ENCODE measurements at regions not wholly inside any gene's neighbourhood (a gene's known extent, or its start where the extent isn't known, plus 50 kb on each side); places are given as distances from the start of the nearest gene placed in this dataset.
"Not testable (repeated sequence)": the region's sequence is repeated elsewhere in the genome, so short reads cannot be mapped to it uniquely, and the experiment has no call there.

DNA sequence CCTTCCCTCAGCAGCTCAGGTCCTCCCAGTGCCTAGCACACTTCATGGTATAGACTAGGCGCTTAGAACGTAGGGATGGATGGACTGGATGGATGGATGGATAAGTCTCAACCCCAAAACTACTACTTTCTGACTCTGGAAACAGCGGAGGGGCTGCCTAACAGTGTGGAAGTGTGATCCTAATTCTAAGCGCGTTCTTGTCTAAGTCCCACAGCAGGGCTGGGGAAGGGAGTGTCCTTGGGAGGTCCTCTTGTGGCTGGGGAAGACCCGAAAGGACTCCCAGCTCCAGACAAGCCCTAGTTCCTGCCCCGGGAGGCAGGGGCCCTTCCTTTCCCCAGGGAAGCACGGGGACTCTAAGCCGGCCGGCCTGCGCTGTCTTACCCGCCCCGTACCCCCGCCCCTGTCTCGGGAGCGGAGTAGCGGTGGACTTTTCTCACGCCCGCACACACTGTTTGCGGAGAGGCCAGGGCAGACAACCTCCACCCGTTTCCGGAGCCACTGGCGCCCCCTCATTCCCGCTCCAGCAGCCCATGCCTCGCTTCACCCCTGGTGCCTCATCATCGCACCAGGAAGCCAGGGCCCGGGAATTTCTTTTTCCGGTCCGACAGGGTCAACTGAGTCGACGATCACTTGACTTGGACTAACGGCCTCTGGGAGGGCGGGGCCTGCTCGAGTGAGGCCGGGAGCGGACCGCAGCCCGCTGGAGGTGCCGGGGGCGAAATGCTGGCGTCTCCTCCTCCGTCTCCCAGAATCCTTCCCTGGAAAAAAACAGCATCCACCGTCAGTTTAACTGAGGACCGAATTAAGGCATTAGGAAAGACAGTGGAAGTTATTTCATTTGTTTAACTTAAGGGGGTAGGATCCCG is 133.3 kb downstream of the TBC1D2B start:
- FAIRE-seq (no peak), DNase-seq (ENCODE audit: insufficient read length, low spot score) (no peak)
- TF ChIP-seq POLR2A (IDR thresholded peaks at IDR 0.05; ENCODE audit: low read depth, low read length): no peak

DNA sequence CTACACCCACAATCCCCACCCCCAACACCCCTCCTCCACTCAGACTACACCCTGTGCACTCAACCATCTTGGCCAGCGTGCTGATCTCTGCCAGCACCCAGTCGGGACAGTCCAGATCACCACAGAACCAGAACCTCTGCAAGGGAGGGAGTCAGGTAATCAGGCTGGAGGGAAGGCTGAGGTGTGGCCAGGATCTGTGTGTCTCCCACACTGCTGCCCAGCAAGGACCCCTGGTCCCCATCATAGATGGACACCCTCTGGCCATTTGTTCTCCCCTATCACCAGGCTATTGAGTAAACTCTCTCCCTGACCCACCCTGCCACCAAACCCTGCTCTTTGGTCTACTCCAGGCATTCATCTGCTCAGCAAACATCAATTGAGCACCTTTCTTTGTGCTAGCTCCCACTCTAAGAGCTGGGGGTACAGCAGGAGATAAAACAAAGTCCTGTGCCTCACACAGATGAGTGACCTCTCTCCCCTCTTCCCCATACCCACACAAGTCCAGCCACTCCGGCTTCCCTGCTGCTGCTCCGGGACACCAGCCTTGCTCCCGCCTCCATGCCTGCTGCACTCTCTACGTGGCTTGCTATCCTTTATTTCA is 134.8 kb downstream of the TBC1D2B start:
- no peak for DNase-seq (ENCODE audit: insufficient read length, low spot score)
- TF ChIP-seq POLR2A (IDR thresholded peaks at IDR 0.05; ENCODE audit: low read depth, low read length): no peak
- no peak for FAIRE-seq

DNA sequence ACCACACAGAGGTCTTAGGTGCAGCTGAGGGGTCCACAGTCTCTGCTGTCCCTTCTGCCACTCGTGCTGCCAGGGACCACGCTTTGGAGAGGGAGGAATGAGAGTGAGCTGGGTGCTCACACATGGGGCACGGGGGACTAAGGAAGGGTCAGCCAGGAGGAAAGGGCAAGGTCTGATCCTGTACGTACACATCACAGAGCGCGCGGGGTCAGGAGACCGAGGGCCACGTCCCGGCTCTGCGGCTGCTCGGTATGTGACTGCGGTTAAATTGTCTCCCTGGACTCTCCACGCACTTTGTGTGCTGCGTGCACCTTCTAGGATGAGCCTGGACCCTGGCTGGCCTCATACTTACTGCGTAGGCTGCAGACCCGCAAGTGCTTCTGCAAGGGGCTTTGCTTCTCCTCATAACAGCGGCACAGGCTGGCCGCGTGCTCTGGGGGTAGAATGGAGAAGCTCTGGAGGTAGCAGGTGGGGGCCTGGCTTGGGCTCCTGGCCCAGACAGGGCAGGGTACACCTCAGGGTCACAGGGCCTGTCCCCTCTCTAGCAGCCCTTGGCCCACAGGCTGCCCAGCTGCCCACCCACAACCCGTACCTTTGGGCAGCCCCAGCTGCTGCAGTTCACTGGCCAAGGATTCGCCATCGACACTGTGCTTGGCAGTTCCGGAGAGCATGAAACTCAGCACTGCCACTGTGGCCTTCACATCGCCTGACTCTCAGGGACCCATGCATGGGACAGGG is 136.3 kb downstream of the TBC1D2B start:
- DNase-seq (ENCODE audit: insufficient read length, low spot score); FAIRE-seq: not testable (repeated sequence)

DNA sequence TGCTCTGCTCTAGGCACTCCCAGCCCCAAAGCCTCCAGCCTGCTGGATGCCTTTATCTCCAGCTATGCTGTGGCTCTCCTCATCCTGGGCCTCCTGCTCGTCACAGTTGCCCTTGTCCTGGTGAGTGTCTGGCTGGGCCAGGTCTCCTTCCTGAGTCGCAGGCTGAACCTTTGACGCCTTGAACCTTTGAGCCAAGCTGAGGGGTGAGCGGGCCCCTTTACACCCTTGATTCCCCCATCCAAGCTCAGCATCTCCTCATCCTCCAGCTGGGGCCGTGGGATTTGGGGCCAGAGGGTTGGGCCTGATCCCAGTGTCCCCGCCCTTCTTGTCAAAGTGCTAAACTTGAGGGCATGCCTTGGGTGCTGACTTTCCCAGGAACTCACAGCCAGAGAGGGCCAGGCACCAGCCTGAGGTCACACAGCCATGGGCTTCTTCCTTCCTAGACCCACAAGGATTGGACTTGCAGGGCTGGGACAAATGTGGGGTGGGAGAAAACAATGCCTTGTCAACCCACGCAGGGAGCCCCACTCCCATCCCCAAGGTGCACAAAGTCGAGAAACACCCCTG is 137.0 kb downstream of the TBC1D2B start:
- no peak for FAIRE-seq
- no peak for DNase-seq (ENCODE audit: insufficient read length, low spot score)
- TF ChIP-seq POLR2A (IDR thresholded peaks at IDR 0.05; ENCODE audit: low read depth, low read length): no peak

DNA sequence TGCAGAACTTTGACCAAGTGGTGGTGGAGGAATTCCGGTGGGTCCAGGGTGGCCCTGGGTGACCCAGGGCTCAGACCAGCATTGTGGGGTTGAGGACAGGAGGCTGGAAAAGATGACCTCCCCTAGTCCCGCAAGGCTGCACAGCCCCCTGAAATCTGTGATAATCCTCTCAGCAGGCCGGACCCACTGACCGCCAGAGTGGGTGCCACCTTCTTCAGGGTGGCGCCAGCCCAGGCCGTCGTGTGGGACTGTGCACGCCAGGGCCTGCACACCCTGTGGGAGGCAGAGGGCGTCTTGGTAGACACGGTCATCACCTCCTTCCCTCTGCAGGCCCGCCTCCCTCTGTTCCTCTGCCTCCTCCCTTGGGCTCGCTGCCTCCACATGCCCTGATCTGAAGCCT is 137.7 kb downstream of the TBC1D2B start:
- FAIRE-seq: no peak
- no peak for DNase-seq (ENCODE audit: insufficient read length, low spot score)
- no peak for TF ChIP-seq POLR2A (IDR thresholded peaks at IDR 0.05; ENCODE audit: low read depth, low read length)

DNA sequence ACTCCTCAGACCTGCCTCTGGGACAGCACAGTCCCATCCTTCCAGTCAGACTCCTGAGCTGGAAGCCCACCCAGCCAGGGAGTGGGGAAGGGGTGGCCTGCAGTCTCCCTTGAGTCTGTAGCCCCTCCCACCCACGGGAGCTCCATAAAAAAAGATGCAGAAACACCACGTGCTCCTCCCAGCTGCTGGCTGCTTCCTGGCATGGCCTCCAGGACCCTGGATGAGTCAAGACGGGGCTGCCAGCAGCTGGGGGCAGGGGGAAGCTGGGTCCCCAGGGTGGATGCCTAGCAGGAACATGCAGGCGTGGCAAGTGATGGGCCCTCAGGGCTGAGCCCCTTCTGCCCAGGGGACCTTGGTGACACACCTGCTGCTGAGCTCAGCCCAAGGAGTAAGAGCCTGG is 138.5 kb downstream of the TBC1D2B start:
- not testable (repeated sequence) for FAIRE-seq; DNase-seq (ENCODE audit: insufficient read length, low spot score)

DNA sequence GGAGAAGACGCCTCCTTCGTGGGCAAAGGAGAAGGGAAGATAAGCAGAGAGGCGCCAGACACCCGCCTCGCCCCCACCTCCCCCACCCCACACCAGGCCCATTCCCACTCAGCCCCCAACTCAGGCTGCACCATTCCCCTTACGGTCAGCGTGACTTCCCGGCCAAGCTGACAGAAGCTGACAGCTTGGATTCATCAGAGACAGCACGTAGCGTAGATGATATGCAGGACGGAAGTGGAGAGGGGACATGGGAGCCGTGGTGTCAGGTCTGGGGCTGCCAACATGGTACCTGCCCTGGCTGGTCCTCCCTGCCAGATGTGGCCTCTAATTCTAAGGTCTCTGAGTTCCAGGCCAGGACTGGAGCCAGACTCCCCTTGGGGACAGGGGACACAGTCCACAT is 139.0 kb downstream of the TBC1D2B start:
- FAIRE-seq: not testable (repeated sequence)

DNA sequence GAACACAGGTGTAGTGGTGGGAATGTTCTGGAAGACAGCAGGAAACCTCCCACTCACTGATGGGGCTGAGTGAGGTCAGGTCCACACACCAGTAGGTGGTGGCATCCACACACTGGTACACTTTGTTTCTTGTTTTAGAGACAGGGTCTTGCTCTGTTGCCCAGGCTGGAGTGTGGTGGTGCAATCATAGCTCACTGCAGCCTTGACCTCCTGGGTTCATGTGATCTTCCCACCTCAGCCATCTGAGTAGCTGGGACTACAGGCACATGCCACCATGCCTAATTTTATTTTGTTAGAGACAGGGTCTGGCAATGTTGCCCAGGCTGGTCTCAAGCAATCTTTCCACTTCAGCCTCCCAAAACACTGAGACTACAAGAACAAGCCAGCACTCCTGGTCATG is 140.9 kb downstream of the TBC1D2B start:
- DNase-seq (ENCODE audit: insufficient read length, low spot score); FAIRE-seq: not testable (repeated sequence)

More for the DNA sequence above, 139.0 kb downstream of the TBC1D2B start:
- DNase-seq (ENCODE audit: insufficient read length, low spot score): not testable (repeated sequence)

DNA sequence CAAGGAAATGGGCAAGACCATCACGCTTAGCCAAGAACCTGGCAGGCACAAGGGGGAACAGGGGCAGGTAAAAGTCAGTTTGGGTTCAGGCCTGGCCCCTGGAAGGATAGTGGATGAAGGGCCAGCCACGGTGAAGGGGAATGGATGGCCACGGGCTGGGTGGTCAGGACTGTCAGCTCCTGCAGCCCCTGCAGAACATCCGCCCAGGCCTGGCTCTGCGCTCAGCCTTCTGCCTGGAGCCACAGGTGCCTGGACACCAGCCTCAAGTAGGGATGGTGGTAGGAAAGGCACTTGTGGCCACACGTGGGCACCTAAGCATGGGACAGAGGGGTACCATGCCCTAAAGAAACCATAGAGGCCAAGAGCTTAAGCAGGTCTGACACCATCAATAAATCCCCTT is 143.0 kb downstream of the TBC1D2B start:
- not testable (repeated sequence) for DNase-seq (ENCODE audit: insufficient read length, low spot score); FAIRE-seq

DNA sequence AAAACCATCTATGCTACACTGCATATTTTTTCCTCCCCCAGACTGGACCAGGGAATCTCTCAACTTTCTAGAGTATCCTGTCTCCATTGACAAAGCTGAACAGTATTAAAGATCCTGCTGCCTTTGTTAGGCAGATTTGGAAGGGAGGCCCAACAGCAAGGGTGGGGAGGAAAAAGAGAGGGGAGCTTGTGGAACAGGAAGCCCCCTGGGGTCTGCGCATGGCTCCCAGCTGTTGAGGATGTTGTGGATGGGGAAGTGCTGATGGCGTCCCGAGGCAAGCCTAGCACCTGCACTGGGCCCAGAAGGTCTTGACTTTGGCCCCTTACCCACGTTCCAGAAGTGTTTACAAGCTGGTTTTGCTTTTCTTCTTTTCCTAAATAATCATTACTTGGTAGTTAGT is 146.6 kb downstream of the TBC1D2B start:
- not testable (repeated sequence) for FAIRE-seq; DNase-seq (ENCODE audit: insufficient read length, low spot score)

DNA sequence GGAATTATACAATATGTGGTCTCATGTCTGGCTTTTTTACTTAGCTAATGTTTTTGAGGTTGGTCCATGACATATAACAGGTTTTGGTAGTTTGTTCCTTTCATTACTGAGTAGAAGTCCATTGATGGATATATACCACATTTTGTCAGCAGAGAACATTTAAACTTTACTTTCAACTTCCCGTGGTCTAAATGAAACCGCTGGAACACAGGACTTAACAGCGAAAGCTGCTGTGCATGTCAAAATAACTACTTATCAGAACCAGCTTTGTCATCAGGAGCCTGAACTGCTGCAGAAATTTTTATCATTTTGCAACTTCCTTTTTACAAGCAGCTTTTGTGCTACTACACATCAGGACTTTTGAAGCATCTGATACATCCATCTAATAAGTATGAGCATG is 147.0 kb downstream of the TBC1D2B start:
- not testable (repeated sequence) for DNase-seq (ENCODE audit: insufficient read length, low spot score); FAIRE-seq

DNA sequence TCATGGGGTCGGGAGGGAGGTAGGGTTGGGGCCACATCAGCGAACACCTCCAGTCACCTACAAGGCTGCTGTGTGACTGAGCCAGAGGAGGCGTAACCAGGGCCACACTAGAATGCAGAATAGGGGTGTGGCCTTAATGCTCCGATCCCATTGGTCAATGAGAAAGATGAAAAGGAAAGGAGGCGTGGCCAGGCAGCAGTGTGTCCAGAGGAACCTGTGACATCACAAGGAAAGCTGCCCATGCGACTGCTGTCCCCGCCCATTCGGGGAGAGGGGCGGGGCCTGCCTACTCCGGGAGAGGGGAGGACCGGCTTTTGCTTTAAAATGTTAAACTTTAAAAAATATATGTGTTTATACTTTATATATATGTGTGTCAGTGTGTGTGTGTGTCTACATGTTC is 150.7 kb downstream of the TBC1D2B start:
- not testable (repeated sequence) for DNase-seq (ENCODE audit: insufficient read length, low spot score); FAIRE-seq

DNA sequence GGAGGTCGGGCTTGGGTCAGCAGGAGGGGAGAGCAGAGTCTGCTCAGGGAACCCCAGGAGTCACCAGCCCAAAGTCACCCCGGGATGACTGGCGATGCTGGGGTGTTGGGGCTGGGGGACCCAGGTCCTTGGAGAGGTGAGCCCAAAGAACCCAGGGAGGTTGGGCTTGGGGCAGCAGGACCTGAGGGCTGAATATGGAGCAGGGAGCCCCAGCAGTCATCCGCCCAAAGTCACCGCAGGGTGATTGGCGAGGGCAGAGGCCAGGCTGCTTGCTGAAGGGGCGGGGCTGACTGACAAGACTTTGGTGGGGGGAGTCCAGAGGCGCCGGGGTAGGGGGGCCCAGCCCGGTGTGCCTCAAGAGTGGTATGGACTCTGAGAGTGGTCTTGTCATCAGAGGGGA is 151.2 kb downstream of the TBC1D2B start:
- not testable (repeated sequence) for FAIRE-seq; DNase-seq (ENCODE audit: insufficient read length, low spot score)

DNA sequence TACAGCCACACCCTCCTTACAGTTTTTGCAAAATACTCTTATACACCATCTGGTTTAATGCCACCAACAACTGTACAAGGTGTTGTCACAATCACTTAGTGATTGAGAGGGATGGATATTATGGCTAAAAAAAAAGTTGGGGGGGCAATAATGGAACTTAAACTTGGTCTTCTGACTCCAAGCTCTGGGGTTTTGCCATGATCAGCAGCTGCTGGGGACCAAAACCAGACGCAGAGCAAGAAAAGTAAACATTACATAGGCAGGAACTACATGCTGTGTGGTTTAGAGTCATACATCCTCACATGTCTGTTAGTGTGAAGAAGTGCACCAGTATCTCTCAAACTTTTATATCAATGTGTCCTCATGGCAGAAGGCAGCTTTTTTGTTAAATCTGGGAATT is 152.4 kb downstream of the TBC1D2B start:
- not testable (repeated sequence) for FAIRE-seq; DNase-seq (ENCODE audit: insufficient read length, low spot score)

DNA sequence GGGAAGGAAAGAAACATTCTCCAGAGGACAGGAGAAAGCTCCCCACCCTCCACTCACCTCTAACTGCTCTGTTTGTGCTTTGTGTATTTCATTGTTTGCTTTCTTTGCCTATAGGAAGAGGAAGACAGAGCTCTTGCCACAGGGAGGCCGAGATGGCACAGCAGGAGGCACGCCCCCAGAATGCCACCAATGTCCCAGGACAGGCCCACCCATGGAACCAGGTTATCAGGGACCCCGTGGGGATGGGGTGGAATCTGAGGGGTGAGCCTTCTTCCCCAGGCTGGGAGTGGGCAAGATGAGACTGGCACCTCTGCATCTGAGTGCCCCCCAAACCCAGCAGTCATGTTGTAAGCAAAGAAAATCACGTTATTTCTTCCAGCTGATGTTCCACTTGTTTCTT is 155.8 kb downstream of the TBC1D2B start:
- DNase-seq (ENCODE audit: insufficient read length, low spot score) (no peak), FAIRE-seq (no peak)
- TF ChIP-seq POLR2A (IDR thresholded peaks at IDR 0.05; ENCODE audit: low read depth, low read length): no peak

DNA sequence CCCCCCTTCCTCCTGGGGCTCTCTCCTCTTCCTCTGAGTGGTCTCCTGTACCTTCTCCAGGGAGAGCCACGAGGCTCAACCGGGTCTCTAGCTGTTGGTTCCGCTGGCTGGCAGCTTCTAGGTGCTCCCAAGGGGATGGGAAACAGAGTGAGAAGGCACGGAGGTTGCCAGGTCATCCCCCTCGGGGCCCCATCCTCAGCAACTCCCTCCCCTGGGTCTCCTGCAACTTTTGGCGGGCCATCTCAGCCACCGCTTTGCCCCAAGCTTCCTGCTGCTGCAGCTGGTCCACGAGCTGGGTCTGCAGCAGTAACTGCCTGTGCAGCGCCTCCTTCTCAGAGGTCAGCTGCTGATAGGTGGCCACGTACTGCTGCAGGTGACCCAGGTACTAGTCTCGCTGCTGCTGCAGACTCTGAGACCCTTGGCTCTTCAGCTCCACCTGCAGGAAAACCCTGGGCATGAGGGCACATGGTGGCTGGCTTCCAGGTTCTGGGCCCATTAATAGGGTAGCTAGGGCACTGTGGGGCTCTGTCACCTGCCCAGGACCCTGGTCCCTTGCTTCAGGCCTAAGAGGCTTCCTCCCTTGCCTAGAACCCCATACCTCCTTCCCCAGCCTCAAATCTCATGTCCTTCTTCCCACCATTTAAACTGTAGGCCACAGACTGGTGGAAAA is 160.4 kb downstream of the TBC1D2B start:
- DNase-seq (ENCODE audit: insufficient read length, low spot score); FAIRE-seq: not testable (repeated sequence)

DNA sequence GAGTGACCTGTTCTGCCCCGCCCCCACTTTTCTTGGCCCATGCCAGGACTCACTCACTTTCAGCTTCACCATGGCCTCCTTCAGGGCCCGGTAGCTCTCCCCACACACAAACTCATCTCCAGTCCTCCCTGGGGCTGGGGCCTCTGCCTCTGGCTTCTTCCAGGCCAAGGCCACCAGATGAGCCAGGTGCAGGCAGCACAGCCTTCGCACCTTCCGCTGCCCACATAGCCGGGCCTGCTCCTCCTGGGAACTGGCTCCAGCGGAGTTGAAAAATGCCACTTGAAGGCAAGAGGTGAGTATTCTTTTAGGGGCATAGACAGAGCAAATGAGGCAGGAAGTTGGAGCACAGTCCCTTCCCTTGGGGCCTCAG is 161.6 kb downstream of the TBC1D2B start:
- DNase-seq (ENCODE audit: insufficient read length, low spot score); FAIRE-seq: not testable (repeated sequence)
